CD14-positive monocyte (primary cell): ENCODE measurements at regions not wholly inside any gene's neighbourhood (a gene's known extent, or its start where the extent isn't known, plus 50 kb on each side); places are given as distances from the start of the nearest gene placed in this dataset.

Experiments used
- DNase-seq, 3 donors: peaks; one replicate each; pipeline ENCODE4 v3.0.0-alpha.2; 2011 to 2022
- H2AFZ ChIP-seq: 2 replicates; pipeline ENCODE4 v1.6.0; 2012; ENCODE audit warnings: mild to moderate bottlenecking, low read depth, low read length, inconsistent platforms; ENCODE audit not compliant: insufficient read depth, poor library complexity, severe bottlenecking
- H3K27ac ChIP-seq, 2 donors: 1 replicate in 1 of 2; 2 replicates in 1 of 2; pipeline ENCODE4 v1.5.1; 2012 to 2013; ENCODE audit warnings: low read length in 2 of 2, control low read depth in 1 of 2, inconsistent platforms in 1 of 2, low read depth in 1 of 2, mild to moderate bottlenecking in 1 of 2
- H3K27me3 ChIP-seq, 2 donors: one replicate each; pipeline versions ENCODE4 v1.6.0 to v1.6.1; 2011 to 2013; ENCODE audit warnings: low read length in 2 of 2; ENCODE audit not compliant: control insufficient read depth in 2 of 2, insufficient read depth in 2 of 2
- H3K36me3 ChIP-seq, 2 donors: replicated peaks in 1 of 2; 1 replicate in 1 of 2; 2 replicates in 1 of 2; pipeline versions ENCODE4 v1.5.1 to v1.6.1; 2012 to 2013; ENCODE audit warnings: low read length in 2 of 2, control low read depth in 1 of 2, inconsistent platforms in 1 of 2, mild to moderate bottlenecking in 1 of 2; ENCODE audit not compliant: insufficient read depth in 2 of 2, control insufficient read depth in 1 of 2
- H3K4me1 ChIP-seq, 2 donors: 1 replicate in 1 of 2; 2 replicates in 1 of 2; pipeline versions ENCODE4 v1.5.1 to v1.6.1; 2012 to 2013; ENCODE audit warnings: low read length in 2 of 2, control low read depth in 1 of 2, inconsistent platforms in 1 of 2, mild to moderate bottlenecking in 1 of 2, moderate library complexity in 1 of 2; ENCODE audit not compliant: insufficient read depth in 2 of 2, control insufficient read depth in 1 of 2
- H3K4me2 ChIP-seq: replicated peaks from 2 replicates; pipeline ENCODE3; 2012; ENCODE audit warnings: low read length, moderate library complexity, mild to moderate bottlenecking; ENCODE audit not compliant: poor library complexity, severe bottlenecking; ENCODE audit errors: extremely low read depth
- H3K4me3 ChIP-seq, 3 experiments: fragments of 200-600 bp in 1 of 3; sonication (generic) in 1 of 3; replicated peaks in 1 of 3; 1 replicate in 2 of 3; 2 replicates in 1 of 3; pipeline ENCODE4 v1.5.1; 2011 to 2013; ENCODE audit warnings: low read length in 3 of 3, mild to moderate bottlenecking in 3 of 3, control low read depth in 2 of 3, low read depth in 2 of 3, inconsistent platforms in 1 of 3, moderate library complexity in 1 of 3
- H3K79me2 ChIP-seq: 2 replicates; pipeline ENCODE4 v1.6.0; 2012; ENCODE audit warnings: mild to moderate bottlenecking, control low read depth, inconsistent platforms, low read length, moderate library complexity; ENCODE audit not compliant: insufficient read depth
- H3K9ac ChIP-seq: 2 replicates; pipeline ENCODE4 v1.6.0; 2017; ENCODE audit warnings: low read length, mild to moderate bottlenecking; ENCODE audit not compliant: insufficient read depth, poor library complexity, severe bottlenecking
- H3K9me3 ChIP-seq, 2 donors: replicated peaks in 1 of 2; 1 replicate in 1 of 2; 2 replicates in 1 of 2; pipeline versions ENCODE4 v1.5.1 to v1.6.1; 2012 to 2013; ENCODE audit warnings: low read length in 2 of 2, control low read depth in 1 of 2; ENCODE audit not compliant: control insufficient read depth in 1 of 2, insufficient read depth in 1 of 2
- H4K20me1 ChIP-seq: 2 replicates; pipeline ENCODE4 v1.6.0; 2012; ENCODE audit warnings: mild to moderate bottlenecking, low read length, control low read depth, moderate library complexity; ENCODE audit not compliant: insufficient read depth
- H3K27ac Mint-ChIP-seq, 7 donors: one replicate each; pipeline ENCODE4 v1.8.0; 2020; ENCODE audit warnings: mild to moderate bottlenecking in 7 of 7, mixed read lengths in 7 of 7, moderate library complexity in 6 of 7, inconsistent platforms in 2 of 7
- H3K27me3 Mint-ChIP-seq, 3 donors: one replicate each; pipeline ENCODE4 v1.8.0; 2021 to 2022; ENCODE audit warnings: low read depth in 3 of 3, mild to moderate bottlenecking in 3 of 3, mixed read lengths in 3 of 3, moderate library complexity in 3 of 3, inconsistent platforms in 1 of 3
- H3K36me3 Mint-ChIP-seq, 2 donors: one replicate each; pipeline ENCODE4 v1.8.0; 2020; ENCODE audit warnings: mixed read lengths in 2 of 2, inconsistent platforms in 1 of 2, mild to moderate bottlenecking in 1 of 2
- H3K4me1 Mint-ChIP-seq: one replicate; pipeline ENCODE4 v1.8.0; 2020; ENCODE audit warnings: mild to moderate bottlenecking, mixed read lengths
- H3K4me3 Mint-ChIP-seq, 2 donors: one replicate each; pipeline ENCODE4 v1.8.0; 2020; ENCODE audit warnings: mild to moderate bottlenecking in 2 of 2, mixed read lengths in 2 of 2, moderate library complexity in 1 of 2
- H3K9me3 Mint-ChIP-seq, 7 donors: one replicate each; pipeline ENCODE4 v1.8.0; 2020 to 2022; ENCODE audit warnings: mixed read lengths in 7 of 7, mild to moderate bottlenecking in 6 of 7, moderate library complexity in 6 of 7, inconsistent platforms in 2 of 7
- CTCF ChIP-seq: fragments of 200-600 bp; IDR thresholded peaks from one replicate; pipeline ENCODE4 v1.8.0; 2022; ENCODE audit warnings: antibody characterized with exemption, mild to moderate bottlenecking
- WGBS: methylation state at CpG from one replicate; pipeline ENCODE4 v1.1.5; 2013; ENCODE audit warnings: missing lambda C conversion rate; ENCODE audit not compliant: insufficient coverage; 5-methylcytosine and 5-hydroxymethylcytosine counted together
- intact Hi-C, 2 donors: fragments of 100-400 bp; cut with micrococcal nuclease; formaldehyde crosslinking; loops; one replicate each; pipeline versions ENCODE4 v1.15.0 to v1.15.1; 2023

DNA sequence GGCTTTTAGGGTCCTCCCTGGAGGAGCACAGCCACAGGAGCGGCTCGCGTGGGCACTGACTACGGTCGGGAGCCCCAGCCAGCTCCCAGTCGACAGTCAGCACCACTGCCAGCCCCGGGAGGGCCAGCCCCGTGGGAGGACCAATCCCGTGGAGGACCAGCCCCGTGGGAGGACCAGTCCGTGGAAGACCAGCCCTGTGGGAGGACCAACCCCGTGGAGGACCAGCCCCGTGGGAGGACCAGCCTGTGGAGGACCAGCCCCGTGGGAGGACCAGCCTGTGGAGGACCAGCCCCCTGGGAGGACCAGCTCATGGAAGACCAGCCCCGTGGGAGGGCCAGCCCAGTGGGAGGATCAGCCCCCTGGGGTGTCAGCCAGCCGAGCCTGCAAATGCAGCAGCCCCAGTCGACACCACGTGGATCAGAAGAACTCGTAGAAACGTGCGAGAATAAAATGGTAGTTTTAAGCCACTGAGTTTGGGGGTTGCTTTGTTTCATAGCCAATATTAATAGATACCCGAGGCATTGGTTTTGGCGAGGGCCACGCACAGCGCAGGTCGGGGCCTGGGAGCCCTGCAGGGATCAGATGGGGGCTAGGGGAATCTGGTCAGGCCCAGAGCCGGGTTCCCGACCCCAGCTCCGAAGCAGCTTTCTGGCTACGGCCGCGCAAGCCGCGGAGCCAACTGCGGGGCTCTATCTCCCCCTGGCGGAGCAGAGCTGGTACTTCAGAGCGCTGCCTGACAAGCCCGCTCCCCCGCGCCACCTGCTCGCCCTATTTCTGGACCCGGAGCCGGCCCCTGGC, 73.0 kb downstream of the TEX51 start:
- H2AFZ ChIP-seq = peak overlapping the region; percentile 89
- peak overlapping the region; percentile 84 to 88 for H3K4me3 Mint-ChIP-seq
- H3K9ac ChIP-seq = peak overlapping the region; percentile 57
- no peaks in the 10 kb centered on the region for H3K79me2 ChIP-seq
- peaks cover 25 to 30% of the 10 kb centered on the region in 2 donors for H3K4me1 ChIP-seq
- TF ChIP-seq CTCF = peak; percentile 97
- WGBS = 9% methylated on average over 39 of the region's 43 CpGs
- H3K27me3 ChIP-seq = peaks cover 0 to 4% of the 10 kb centered on the region in 2 donors
- peaks cover 25% of the 10 kb centered on the region for H3K4me1 Mint-ChIP-seq
- DNase-seq = peak; percentile 54 to 68 (median 64)
- peak overlapping the region in 1 of 2 donors; percentile 63 for H3K27ac ChIP-seq
- peak overlapping the region in 3 of 7 donors; percentile 51 to 69 (median 61) for H3K27ac Mint-ChIP-seq
- H3K36me3 Mint-ChIP-seq = no peaks in the 10 kb centered on the region
- peak overlapping the region; percentile 47 to 78 (median 51) for H3K4me3 ChIP-seq
- H4K20me1 ChIP-seq = no peaks in the 10 kb centered on the region
- peaks cover 0 to under 1% (median 0%) of the 10 kb centered on the region in 7 donors for H3K9me3 Mint-ChIP-seq
- H3K4me2 ChIP-seq = peak overlapping the region; percentile 81
- H3K27me3 Mint-ChIP-seq = peaks cover 6 to 35% (median 22%) of the 10 kb centered on the region in 3 donors
- intact Hi-C loops = no loop called here
- H3K36me3 ChIP-seq = no peaks in the 10 kb centered on the region
- no peaks in the 10 kb centered on the region for H3K9me3 ChIP-seq

- peak overlapping the region; percentile 89 for H2AFZ ChIP-seq
- peak; percentile 66 for TF ChIP-seq CTCF
- Mint-ChIP-seq H3K4me1 (peaks cover 25% of the 10 kb centered on the region), H3K36me3 (no peaks in the 10 kb centered on the region), H3K27ac (no peak overlapping the region), H3K4me3 (no peak overlapping the region), H3K9me3 (peaks cover 0 to 3% (median 0%) of the 10 kb centered on the region in 7 donors), H3K27me3 (peaks cover 6 to 33% (median 22%) of the 10 kb centered on the region in 3 donors)
- DNase-seq = no peak
- H3K4me1 ChIP-seq = peaks cover 25 to 30% of the 10 kb centered on the region in 2 donors
- H3K4me2 ChIP-seq = peak overlapping the region; percentile 81
- peaks cover 0 to 4% of the 10 kb centered on the region in 2 donors for H3K27me3 ChIP-seq
- H3K79me2 ChIP-seq = no peaks in the 10 kb centered on the region
- no peak overlapping the region for H3K9ac ChIP-seq
- intact Hi-C loops = no loop called here
- H3K36me3 ChIP-seq = no peaks in the 10 kb centered on the region
- 25% methylated on average over 6 of the region's 10 CpGs for WGBS
- peak overlapping the region in 1 of 3 experiments; percentile 78 for H3K4me3 ChIP-seq
- H4K20me1 ChIP-seq = no peaks in the 10 kb centered on the region
- H3K9me3 ChIP-seq = no peaks in the 10 kb centered on the region
- no peak overlapping the region for H3K27ac ChIP-seq
Observed at GRCh38 chr2:126972279-126972626, 73.6 kb downstream of the TEX51 start.
